C4-2B (cell line): ENCODE measurements at regions not wholly inside any gene's neighbourhood (a gene's known extent, or its start where the extent isn't known, plus 50 kb on each side); places are given as distances from the start of the nearest gene placed in this dataset.

Experiments
- ZFX ChIP-seq: fragments of 450-650 bp; IDR thresholded peaks from 2 replicates; pipeline ENCODE4 v1.6.1; 2017
- TF ChIP-seq, protein P1 (sequence below): fragments of 450-650 bp; conservative IDR thresholded peaks from 2 replicates; pipeline ENCODE4 v1.5.1; 2017; ENCODE audit warnings: mild to moderate bottlenecking

- TF ChIP-seq, protein P1, sequence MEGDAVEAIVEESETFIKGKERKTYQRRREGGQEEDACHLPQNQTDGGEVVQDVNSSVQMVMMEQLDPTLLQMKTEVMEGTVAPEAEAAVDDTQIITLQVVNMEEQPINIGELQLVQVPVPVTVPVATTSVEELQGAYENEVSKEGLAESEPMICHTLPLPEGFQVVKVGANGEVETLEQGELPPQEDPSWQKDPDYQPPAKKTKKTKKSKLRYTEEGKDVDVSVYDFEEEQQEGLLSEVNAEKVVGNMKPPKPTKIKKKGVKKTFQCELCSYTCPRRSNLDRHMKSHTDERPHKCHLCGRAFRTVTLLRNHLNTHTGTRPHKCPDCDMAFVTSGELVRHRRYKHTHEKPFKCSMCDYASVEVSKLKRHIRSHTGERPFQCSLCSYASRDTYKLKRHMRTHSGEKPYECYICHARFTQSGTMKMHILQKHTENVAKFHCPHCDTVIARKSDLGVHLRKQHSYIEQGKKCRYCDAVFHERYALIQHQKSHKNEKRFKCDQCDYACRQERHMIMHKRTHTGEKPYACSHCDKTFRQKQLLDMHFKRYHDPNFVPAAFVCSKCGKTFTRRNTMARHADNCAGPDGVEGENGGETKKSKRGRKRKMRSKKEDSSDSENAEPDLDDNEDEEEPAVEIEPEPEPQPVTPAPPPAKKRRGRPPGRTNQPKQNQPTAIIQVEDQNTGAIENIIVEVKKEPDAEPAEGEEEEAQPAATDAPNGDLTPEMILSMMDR: no peak
- no peak for TF ChIP-seq ZFX
Measured at GRCh38 chr20:6430381-6430780, 307.6 kb upstream of the FERMT1 start.
